Loucy (cell line): ENCODE measurements at regions not wholly inside any gene's neighbourhood (a gene's known extent, or its start where the extent isn't known, plus 50 kb on each side); places are given as distances from the start of the nearest gene placed in this dataset.

Experiments
- EZH2phosphoT487 ChIP-seq: fragments of 200-600 bp; IDR thresholded peaks from 2 replicates; pipeline ENCODE4 v1.6.1; 2018; ENCODE audit warnings: antibody characterized with exemption, mild to moderate bottlenecking, moderate library complexity, borderline replicate concordance
- TF ChIP-seq, protein P1 (sequence below): fragments of 200-600 bp; sonication (generic); conservative IDR thresholded peaks from 2 replicates; pipeline ENCODE4 v1.5.1; 2014; ENCODE audit warnings: mild to moderate bottlenecking, antibody characterized with exemption, low read length

DNA sequence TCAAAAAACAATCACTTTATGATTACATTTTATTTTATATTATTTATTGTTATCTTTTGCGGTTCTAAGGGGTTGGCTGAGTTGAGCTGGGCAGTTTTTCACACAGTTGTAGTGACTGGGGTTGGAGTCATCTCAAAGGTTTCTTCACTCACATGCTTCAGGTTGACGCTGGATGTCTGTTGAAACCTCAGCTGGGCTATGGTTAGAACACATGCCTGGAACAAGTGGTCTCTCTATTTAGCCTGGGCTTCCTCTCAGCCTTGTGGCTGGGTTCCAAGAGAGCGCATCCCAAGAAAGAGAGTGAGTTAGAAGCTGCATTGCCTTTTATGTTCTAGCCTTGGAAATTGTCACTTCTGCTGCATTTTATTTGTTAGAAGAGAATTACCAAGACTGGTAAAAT lies 87.4 kb downstream of the CBLL2 start:
- TF ChIP-seq, protein P1, sequence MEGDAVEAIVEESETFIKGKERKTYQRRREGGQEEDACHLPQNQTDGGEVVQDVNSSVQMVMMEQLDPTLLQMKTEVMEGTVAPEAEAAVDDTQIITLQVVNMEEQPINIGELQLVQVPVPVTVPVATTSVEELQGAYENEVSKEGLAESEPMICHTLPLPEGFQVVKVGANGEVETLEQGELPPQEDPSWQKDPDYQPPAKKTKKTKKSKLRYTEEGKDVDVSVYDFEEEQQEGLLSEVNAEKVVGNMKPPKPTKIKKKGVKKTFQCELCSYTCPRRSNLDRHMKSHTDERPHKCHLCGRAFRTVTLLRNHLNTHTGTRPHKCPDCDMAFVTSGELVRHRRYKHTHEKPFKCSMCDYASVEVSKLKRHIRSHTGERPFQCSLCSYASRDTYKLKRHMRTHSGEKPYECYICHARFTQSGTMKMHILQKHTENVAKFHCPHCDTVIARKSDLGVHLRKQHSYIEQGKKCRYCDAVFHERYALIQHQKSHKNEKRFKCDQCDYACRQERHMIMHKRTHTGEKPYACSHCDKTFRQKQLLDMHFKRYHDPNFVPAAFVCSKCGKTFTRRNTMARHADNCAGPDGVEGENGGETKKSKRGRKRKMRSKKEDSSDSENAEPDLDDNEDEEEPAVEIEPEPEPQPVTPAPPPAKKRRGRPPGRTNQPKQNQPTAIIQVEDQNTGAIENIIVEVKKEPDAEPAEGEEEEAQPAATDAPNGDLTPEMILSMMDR = no peak
- no peak for TF ChIP-seq EZH2phosphoT487
